GM19372 (cell line): ENCODE measurements at regions not wholly inside any gene's neighbourhood (a gene's known extent, or its start where the extent isn't known, plus 50 kb on each side); places are given as distances from the start of the nearest gene placed in this dataset.
A peak's percentile ranks its signal among the peaks of the same experiment; 100 is the strongest.
"Not testable (repeated sequence)": the region's sequence is repeated elsewhere in the genome, so short reads cannot be mapped to it uniquely, and the experiment has no call there.

ENCODE experiments used
- ATAC-seq: cut with Tn5 transposase; IDR thresholded peaks from one replicate; pipeline ENCODE4 v1.9.1; 2021; ENCODE audit warnings: mild to moderate bottlenecking, low read depth, moderate library complexity; ENCODE audit not compliant: unreplicated experiment

GRCh38 chr9:7636309-7636708 is 163.3 kb downstream of the DMAC1 start:
- no peak for ATAC-seq

GRCh38 chr9:7626571-7627029 is 173.0 kb downstream of the DMAC1 start:
- not testable (repeated sequence) for ATAC-seq

- ATAC-seq: no peak
These were observed 177.1 kb downstream of the DMAC1 start for GRCh38 chr9:7622481-7622880.

GRCh38 chr9:7615344-7615743 is 184.2 kb downstream of the DMAC1 start:
- no peak for ATAC-seq

- no peak for ATAC-seq
These were observed 185.6 kb downstream of the DMAC1 start for GRCh38 chr9:7613931-7614330.

GRCh38 chr9:7608261-7608660 is 191.3 kb downstream of the DMAC1 start:
- no peak for ATAC-seq

GRCh38 chr9:7607421-7607820 is 192.2 kb downstream of the DMAC1 start:
- ATAC-seq: no peak

- no peak for ATAC-seq
These were observed 193.0 kb downstream of the DMAC1 start for GRCh38 chr9:7606591-7606990.

GRCh38 chr9:7601739-7602138 is 197.8 kb downstream of the DMAC1 start:
- ATAC-seq: no peak

GRCh38 chr9:7597716-7598115 is 201.9 kb downstream of the DMAC1 start:
- no peak for ATAC-seq

GRCh38 chr9:7592321-7593316 is 207.0 kb downstream of the DMAC1 start:
- ATAC-seq: no peak

- ATAC-seq: no peak
These were observed 208.1 kb downstream of the DMAC1 start for GRCh38 chr9:7591501-7591900.

GRCh38 chr9:7580568-7580967 is 219.0 kb downstream of the DMAC1 start:
- no peak for ATAC-seq

GRCh38 chr9:7579351-7579750 is 220.2 kb downstream of the DMAC1 start:
- no peak for ATAC-seq

- no peak for ATAC-seq
These were observed 220.6 kb downstream of the DMAC1 start for GRCh38 chr9:7578951-7579350.

GRCh38 chr9:7570107-7570720 is 229.4 kb downstream of the DMAC1 start:
- peak; percentile 95 for ATAC-seq

GRCh38 chr9:7567687-7568086 is 231.9 kb downstream of the DMAC1 start:
- ATAC-seq: no peak

GRCh38 chr9:7561527-7562080 is 238.0 kb downstream of the DMAC1 start:
- ATAC-seq: no peak

GRCh38 chr9:7560669-7561305 is 238.8 kb downstream of the DMAC1 start:
- no peak for ATAC-seq

- ATAC-seq: no peak
These were observed 244.9 kb downstream of the DMAC1 start for GRCh38 chr9:7554699-7555098.

- ATAC-seq: not testable (repeated sequence)
These were observed 246.9 kb downstream of the DMAC1 start for GRCh38 chr9:7552706-7553105.
